Fibroblast of lung (primary cell): ENCODE measurements at regions not wholly inside any gene's neighbourhood (a gene's known extent, or its start where the extent isn't known, plus 50 kb on each side); places are given as distances from the start of the nearest gene placed in this dataset.

ENCODE experiments used
- CTCF ChIP-seq, 2 donors: IDR thresholded peaks in 1 of 2; conservative IDR thresholded peaks in 1 of 2; 1 replicate in 1 of 2; 2 replicates in 1 of 2; pipeline ENCODE4 v1.5.1; 2011 to 2012; ENCODE audit warnings: low read length in 2 of 2, control low read depth in 1 of 2, inconsistent platforms in 1 of 2, low read depth in 1 of 2, mild to moderate bottlenecking in 1 of 2
- EZH2 ChIP-seq: IDR thresholded peaks from 2 replicates; pipeline ENCODE4 v1.5.1; 2012; ENCODE audit warnings: low read length, control low read depth, mild to moderate bottlenecking; ENCODE audit errors: missing control alignments

GRCh38 chr14:27148143-27148542, 550.3 kb upstream of the NOVA1 start:
- TF ChIP-seq CTCF (conservative IDR thresholded peaks at IDR 0.05 in 1 of 2, IDR thresholded peaks at IDR 0.05 in 1 of 2; ENCODE audit: low read depth in 1 of 2, low read length in 2 of 2) (no peak), EZH2 (no peak)
